Erythroblast (primary cell): ENCODE measurements at regions not wholly inside any gene's neighbourhood (a gene's known extent, or its start where the extent isn't known, plus 50 kb on each side); places are given as distances from the start of the nearest gene placed in this dataset.
"Not testable (repeated sequence)": the region's sequence is repeated elsewhere in the genome, so short reads cannot be mapped to it uniquely, and the experiment has no call there.

Experiments used
- DNase-seq, 2 experiments: peaks; one replicate each; lab custom pipeline; 2025; lab: John Stamatoyannopoulos, UW
- GATA1 ChIP-seq: IDR thresholded peaks from 2 replicates; pipeline ENCODE4 v1.6.1; 2011; ENCODE audit warnings: low read depth, mild to moderate bottlenecking, control low read depth, low read length, moderate library complexity
- POLR2A ChIP-seq: IDR thresholded peaks from 2 replicates; pipeline ENCODE4 v1.6.1; 2011; ENCODE audit warnings: mild to moderate bottlenecking, low read length

GRCh38 chr5:124515497-124516245 lies 230.8 kb downstream of the ZNF608 start:
- TF ChIP-seq POLR2A, result no peak
- TF ChIP-seq GATA1, result no peak
- DNase-seq, result no peak

GRCh38 chr5:124514956-124515355 lies 231.5 kb downstream of the ZNF608 start:
- DNase-seq, result no peak

GRCh38 chr5:124512952-124513632 lies 233.3 kb downstream of the ZNF608 start:
- DNase-seq, result no peak
- TF ChIP-seq POLR2A (no peak), GATA1 (no peak)

More at GRCh38 chr5:124514956-124515355, 231.5 kb downstream of the ZNF608 start:
- no peak for TF ChIP-seq GATA1

GRCh38 chr5:124512236-124512635 lies 234.2 kb downstream of the ZNF608 start:
- TF ChIP-seq POLR2A, result no peak
- no peak for TF ChIP-seq GATA1
- DNase-seq, result no peak

GRCh38 chr5:124511791-124512190 lies 234.6 kb downstream of the ZNF608 start:
- TF ChIP-seq POLR2A (no peak), GATA1 (no peak)
- no peak for DNase-seq

GRCh38 chr5:124507688-124508087 lies 238.8 kb downstream of the ZNF608 start:
- TF ChIP-seq POLR2A (no peak), GATA1 (no peak)

GRCh38 chr5:124504081-124504916 lies 242.1 kb downstream of the ZNF608 start:
- no peak for DNase-seq
- TF ChIP-seq GATA1 (no peak), POLR2A (no peak)

More at GRCh38 chr5:124507688-124508087, 238.8 kb downstream of the ZNF608 start:
- DNase-seq, result no peak

GRCh38 chr5:124502551-124502950 lies 243.9 kb downstream of the ZNF608 start:
- no peak for TF ChIP-seq GATA1
- no peak for TF ChIP-seq POLR2A
- DNase-seq, result no peak

GRCh38 chr5:124499818-124500217 lies 246.6 kb downstream of the ZNF608 start:
- not testable (repeated sequence) for DNase-seq

GRCh38 chr5:124496968-124497367 lies 249.5 kb downstream of the ZNF608 start:
- DNase-seq, result not testable (repeated sequence)

GRCh38 chr5:124494540-124495116 lies 251.8 kb downstream of the ZNF608 start:
- no peak for DNase-seq
- TF ChIP-seq POLR2A (no peak), GATA1 (no peak)

- TF ChIP-seq POLR2A (no peak), GATA1 (no peak)
- DNase-seq, result no peak
Measured at GRCh38 chr5:124492444-124493224, 253.8 kb downstream of the ZNF608 start.

- DNase-seq, result not testable (repeated sequence)
Measured at GRCh38 chr5:124490315-124490714, 256.1 kb downstream of the ZNF608 start.

GRCh38 chr5:124481419-124481818 lies 265.0 kb downstream of the ZNF608 start:
- no peak for TF ChIP-seq POLR2A
- no peak for TF ChIP-seq GATA1
- DNase-seq, result no peak
